Stimulated activated CD4-positive, alpha-beta T cell treated with anti-CD3 and anti-CD28 coated beads, TNF-alpha, amount 100 ng/mL, for 1 hour (primary cell): ENCODE measurements at regions not wholly inside any gene's neighbourhood (a gene's known extent, or its start where the extent isn't known, plus 50 kb on each side); places are given as distances from the start of the nearest gene placed in this dataset.

ENCODE experiments used
- DNase-seq, 3 donors: peaks; one replicate each; pipeline ENCODE4 v3.0.0-alpha.2; 2020; ENCODE audit warnings: low read depth in 3 of 3, low spot score in 1 of 3

GRCh38 chr9:1462626-1463308 lies 412.6 kb downstream of the DMRT2 start:
- no peak for DNase-seq

DNA sequence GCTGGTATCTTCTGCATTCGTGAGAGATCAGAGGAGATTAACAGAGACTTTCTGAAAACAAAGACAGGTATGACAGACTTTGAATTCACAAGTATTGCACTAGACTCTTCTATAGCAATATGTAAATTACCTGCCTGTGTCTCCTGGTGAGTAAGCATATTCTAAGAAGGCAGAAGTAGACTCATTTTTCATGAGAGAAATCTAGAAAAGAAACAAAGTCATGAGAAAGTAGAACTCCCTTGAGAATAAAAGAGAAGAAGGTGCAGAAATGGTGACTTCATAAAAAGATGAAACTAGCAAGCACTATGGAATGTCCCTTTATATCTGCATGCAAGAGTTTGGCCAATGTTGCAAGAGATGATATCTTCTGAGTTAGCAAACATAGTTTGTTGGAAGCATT lies 419.8 kb downstream of the DMRT2 start:
- DNase-seq = no peak

- no peak for DNase-seq
Observed at GRCh38 chr9:1473956-1474634, 423.9 kb downstream of the DMRT2 start.

- no peak for DNase-seq
Observed at GRCh38 chr9:1474671-1475070, 424.5 kb downstream of the DMRT2 start.

DNA sequence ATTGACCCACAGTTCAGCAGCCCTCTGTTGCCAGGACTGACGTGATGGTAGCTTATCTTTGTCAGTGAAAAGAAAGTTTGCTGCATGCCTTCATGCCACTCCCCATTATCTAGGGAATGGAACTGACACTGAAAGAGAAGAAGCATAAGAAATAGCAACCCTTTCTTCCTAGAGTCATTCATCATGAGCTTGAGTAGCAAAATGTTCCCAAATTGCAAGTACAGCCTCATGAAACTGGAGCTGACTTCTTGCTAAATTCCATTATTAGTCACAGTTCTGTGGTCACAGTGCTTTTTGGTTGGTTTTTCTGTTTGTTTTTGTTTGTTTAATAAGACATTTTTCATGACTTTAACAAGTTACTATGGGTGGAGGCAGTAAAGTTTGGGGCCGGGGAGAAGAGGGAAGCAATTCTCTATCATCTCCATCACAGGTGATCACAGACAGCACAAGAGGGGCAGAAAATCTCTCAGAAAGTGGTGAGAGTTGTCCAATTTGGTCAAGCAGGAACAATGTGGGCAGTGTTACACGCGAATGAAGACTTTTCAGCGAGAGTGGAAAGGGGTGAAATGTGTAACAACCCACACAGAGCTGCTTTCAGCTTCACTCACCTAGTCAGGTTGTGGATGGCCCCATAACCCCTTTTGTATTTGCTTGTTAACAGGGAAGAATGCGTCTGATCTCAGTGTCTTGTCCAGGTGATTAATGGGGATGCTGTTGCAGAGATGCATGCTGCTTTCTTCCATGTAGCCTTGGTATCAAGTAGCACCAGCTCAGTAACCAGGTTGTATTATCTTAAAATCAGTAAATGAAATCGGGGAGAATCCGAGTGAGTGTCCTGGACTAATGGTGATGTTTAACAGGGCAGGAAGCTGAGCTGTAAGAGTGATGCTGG lies 440.4 kb downstream of the DMRT2 start:
- no peak for DNase-seq

GRCh38 chr9:1492156-1492555 lies 442.0 kb downstream of the DMRT2 start:
- no peak for DNase-seq

DNA sequence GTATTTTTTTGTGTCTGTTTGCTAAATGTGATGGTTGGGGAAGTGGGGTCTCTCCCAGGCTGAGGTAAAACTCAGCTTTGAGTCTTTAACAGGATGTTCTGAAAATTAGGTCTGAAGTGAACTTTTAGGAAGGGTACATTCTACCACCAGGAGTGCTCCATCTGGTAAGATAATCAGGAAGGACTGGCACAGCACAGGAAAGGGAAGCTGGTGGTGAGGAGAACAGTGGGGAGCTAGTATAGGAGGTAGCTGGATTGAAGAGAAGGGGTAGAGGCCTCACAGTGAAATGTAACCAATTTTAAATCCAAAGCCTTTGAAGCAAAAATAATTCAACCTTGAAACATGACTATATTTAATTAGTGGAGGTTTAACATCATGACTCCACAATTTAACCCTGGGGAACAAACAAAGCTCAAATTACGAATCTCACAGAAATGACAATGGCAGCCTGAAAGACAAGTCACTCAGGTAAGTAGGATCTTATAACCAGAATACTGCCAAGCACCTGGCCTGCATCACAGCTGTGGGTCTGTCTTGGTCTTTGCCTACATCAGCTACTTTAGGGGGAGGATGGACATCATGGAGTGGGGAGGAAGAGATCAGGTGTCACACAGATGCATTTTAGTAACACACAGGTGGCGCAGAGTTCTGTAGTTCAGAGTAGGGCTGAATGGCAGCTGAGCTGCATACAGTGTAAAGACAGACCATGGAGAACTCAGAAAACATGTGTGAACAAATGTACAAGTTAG lies 445.3 kb downstream of the DMRT2 start:
- DNase-seq = no peak

- DNase-seq = no peak
Observed at GRCh38 chr9:1505489-1505888, 455.3 kb downstream of the DMRT2 start.

DNA sequence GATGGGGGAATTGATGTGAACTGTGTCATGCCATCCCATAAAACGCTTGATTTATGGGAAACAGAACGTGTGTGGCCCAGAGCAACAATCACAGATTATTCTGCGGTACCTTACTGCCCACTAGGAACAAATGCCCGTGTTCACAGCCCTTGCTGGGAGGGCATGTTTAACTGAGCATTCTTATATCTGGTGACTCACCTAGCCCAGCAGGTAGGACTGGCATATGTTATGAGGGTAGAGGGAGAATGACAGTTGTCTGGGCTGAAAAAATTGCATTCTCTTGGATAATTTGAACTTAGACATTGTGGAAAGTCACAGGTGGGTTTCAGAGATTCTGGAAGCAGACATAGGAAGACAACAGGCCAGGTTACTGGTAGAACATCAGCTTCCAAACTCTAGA lies 460.6 kb downstream of the DMRT2 start:
- no peak for DNase-seq

GRCh38 chr9:1513105-1513504 lies 462.9 kb downstream of the DMRT2 start:
- DNase-seq = no peak

DNA sequence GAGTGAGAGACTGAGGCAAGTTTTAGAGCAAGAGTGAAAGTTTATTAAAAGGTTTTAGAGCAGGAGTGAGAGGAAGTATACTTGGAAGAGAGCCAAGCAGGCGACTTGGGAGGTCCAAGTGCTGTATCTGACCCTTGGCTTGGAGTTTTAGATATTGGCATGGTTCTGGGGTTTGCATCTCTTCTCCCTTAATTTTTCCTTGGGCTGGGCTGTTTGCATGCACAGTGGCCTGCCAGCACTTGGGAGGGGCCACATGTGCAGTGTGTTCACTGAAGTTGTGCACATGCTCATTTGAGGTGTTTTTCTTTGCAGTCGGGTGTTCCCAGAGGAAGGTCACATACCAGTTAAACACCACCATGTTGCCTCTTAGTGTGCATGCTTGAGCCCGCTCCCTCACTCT lies 464.1 kb downstream of the DMRT2 start:
- DNase-seq = no peak

- DNase-seq = no peak
Observed at GRCh38 chr9:1514776-1515363, 464.7 kb downstream of the DMRT2 start.

DNA sequence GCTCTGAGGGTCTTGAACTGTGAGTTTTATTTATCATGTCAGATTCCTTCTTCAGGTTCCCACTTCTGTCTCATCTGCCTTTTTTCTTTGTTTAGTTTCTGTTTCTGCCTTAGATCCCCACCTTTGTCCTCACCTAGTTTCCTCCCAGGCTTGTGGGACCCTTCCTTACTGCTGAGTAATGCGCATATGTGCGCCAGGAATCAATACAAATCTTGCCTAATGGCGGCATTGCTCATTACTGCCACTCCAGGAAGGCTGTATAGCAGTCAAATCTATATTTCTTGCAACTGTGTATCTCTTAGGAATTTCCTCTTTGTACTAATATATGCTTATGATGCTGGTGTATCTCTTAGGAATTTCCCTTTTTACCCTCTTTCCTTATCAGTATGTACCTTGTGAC lies 465.4 kb downstream of the DMRT2 start:
- DNase-seq = no peak

GRCh38 chr9:1521547-1521946 lies 471.4 kb downstream of the DMRT2 start:
- DNase-seq = no peak

DNA sequence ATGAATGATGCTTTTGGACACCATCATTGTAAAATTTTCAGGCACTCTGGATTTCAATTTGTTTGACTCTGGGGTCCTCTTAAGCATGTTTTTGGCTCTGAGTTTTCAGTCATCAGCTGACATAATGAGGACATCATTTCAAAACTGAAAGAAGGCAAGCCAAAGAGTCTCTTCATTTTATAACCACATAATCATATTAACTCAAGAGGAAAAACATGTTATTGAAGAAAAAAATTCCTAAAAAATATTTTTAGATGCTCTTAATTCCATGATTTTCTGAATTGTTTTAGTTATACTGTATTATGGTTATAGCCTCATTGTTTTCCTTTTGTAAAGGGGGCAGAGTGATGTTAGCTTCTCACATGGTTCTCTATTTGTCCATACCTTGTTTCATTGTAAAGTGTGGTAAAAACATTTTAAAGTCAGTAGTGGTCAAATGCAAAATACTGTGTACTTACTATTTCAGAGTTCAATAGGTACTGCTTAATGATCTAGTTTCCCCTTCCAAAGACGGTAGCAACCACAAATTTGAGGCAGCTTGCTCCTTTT lies 472.1 kb downstream of the DMRT2 start:
- no peak for DNase-seq

GRCh38 chr9:1528456-1528855 lies 478.3 kb downstream of the DMRT2 start:
- DNase-seq = no peak

GRCh38 chr9:1530696-1531095 lies 480.5 kb downstream of the DMRT2 start:
- no peak for DNase-seq

DNA sequence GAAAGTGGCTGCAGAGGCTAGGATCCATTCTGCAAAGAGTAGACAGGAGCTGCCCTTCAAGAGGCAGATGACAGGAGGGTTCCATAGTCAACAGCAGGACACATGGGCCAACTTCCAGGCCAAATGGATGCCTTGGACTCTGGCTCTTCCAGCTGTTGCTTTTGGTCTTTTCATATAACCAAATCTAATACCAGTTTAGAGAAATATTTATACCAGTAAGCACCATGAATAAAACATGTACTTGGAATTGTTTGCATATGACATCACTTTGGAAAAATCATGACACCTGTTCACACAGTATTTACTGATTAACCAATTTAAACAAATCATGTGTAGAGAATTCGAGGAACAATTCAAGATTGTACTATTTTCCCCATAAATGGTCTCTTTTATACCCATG lies 481.3 kb downstream of the DMRT2 start:
- DNase-seq = no peak

DNA sequence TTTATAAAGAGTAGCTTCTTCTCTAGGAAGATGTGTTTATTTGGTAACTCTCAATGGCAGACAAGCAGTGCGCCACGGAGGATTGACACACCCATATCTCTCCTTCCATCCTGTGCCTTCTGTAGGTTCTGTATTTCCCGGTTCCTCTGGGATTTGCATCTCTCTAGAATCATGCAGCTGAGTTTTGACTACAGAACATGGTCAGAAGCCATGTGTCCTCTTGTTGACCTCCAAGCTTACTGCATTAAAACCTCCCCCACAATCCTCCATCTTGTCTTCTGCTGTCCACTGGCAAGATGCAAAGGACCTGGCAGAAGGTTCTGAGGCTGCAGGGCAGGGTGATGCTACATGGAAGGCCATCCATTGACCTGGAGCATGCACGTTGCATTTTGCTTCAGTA lies 482.0 kb downstream of the DMRT2 start:
- no peak for DNase-seq

DNA sequence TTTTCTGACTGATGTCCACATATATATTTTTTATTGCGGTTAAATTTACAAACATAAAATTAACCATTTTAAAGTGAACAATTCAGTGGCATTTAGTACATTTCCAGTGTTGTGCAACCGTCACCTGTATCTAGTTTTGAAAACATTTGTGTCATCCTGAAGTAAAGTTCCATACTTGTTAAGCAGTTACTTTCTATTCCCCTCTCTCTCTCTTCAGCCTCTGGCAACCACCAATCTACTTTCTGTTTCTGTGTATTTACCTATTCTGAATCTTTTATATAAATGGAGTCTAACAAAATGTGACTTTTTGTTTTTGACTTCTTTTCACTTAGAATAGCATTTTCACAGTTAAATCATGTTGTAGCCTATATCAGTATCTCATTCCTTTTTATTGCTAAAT lies 480.1 kb upstream of the SMARCA2 start:
- no peak for DNase-seq

DNA sequence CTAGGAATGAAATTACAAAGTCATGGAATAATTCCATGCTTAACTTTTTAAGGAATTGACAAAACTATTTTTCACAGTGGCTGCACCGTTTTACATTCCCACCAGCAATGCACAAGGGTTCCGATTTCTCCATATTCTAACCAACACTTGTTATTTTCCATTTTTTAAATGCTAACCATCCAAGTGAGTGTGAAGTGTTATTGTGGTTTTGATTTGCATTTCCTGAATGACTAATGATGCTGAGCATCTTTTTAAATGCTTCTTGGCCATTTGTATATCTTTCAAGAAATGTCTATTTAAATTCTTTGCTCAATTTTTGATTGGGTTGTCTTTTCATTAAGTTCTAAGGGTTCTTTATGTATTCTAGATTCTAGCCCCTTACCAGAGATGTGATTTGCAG lies 479.5 kb upstream of the SMARCA2 start:
- DNase-seq = no peak
